HEK293T (cell line): ENCODE measurements at regions not wholly inside any gene's neighbourhood (a gene's known extent, or its start where the extent isn't known, plus 50 kb on each side); places are given as distances from the start of the nearest gene placed in this dataset.

Experiments used
- CTCF ChIA-PET: fragments of 350-600 bp; formaldehyde crosslinking; extraction: SDS; loops from one replicate; lab custom pipeline; 2021; ENCODE audit warnings: antibody characterized with exemption, inconsistent platforms; lab: Yijun Ruan, JAX
- POLR2A ChIA-PET: fragments of 350-600 bp; formaldehyde crosslinking; extraction: SDS; loops from one replicate; lab custom pipeline; 2020; ENCODE audit warnings: antibody characterized with exemption, inconsistent platforms; lab: Yijun Ruan, JAX
- DNase-seq: peaks from one replicate; pipeline ENCODE4 v3.0.0; 2012; ENCODE audit warnings: mixed read lengths; ENCODE audit errors: extremely low spot score
- ARNT ChIP-seq: fragments of 450-650 bp; IDR thresholded peaks from 2 replicates; pipeline ENCODE4 v1.6.1; 2017; ENCODE audit warnings: mild to moderate bottlenecking
- BHLHE40 ChIP-seq: fragments of 450-650 bp; IDR thresholded peaks from 2 replicates; pipeline ENCODE4 v1.6.1; 2016; ENCODE audit warnings: mild to moderate bottlenecking, moderate library complexity, borderline replicate concordance
- CTBP1 ChIP-seq: fragments of 450-650 bp; IDR thresholded peaks from 2 replicates; pipeline ENCODE4 v1.6.1; 2016; ENCODE audit warnings: borderline replicate concordance
- ELF4 ChIP-seq: fragments of 450-650 bp; IDR thresholded peaks from 2 replicates; pipeline ENCODE4 v1.6.1; 2017; ENCODE audit warnings: antibody characterized with exemption
- FOXA1 ChIP-seq: fragments of 450-650 bp; IDR thresholded peaks from 2 replicates; pipeline ENCODE4 v1.6.1; 2016; ENCODE audit warnings: mild to moderate bottlenecking
- FOXK2 ChIP-seq: fragments of 450-650 bp; IDR thresholded peaks from 2 replicates; pipeline ENCODE4 v1.6.1; 2016; ENCODE audit warnings: mild to moderate bottlenecking
- FOXM1 ChIP-seq: fragments of 450-650 bp; IDR thresholded peaks from 2 replicates; pipeline ENCODE4 v1.6.1; 2017; ENCODE audit warnings: mild to moderate bottlenecking, borderline replicate concordance
- HDGF ChIP-seq: fragments of 450-650 bp; IDR thresholded peaks from 2 replicates; pipeline ENCODE4 v1.6.1; 2017; ENCODE audit warnings: antibody characterized with exemption, borderline replicate concordance
- L3MBTL2 ChIP-seq: fragments of 450-650 bp; conservative IDR thresholded peaks from 2 replicates; pipeline ENCODE4 v1.6.1; 2016; ENCODE audit warnings: mild to moderate bottlenecking
- LEF1 ChIP-seq: fragments of 450-650 bp; IDR thresholded peaks from 2 replicates; pipeline ENCODE4 v1.6.1; 2017; ENCODE audit warnings: mild to moderate bottlenecking, borderline replicate concordance
- NFRKB ChIP-seq: fragments of 450-650 bp; IDR thresholded peaks from 2 replicates; pipeline ENCODE4 v1.6.1; 2016; ENCODE audit warnings: mild to moderate bottlenecking, moderate library complexity
- PKNOX1 ChIP-seq: fragments of 450-650 bp; IDR thresholded peaks from 2 replicates; pipeline ENCODE4 v1.6.1; 2016
- SP1 ChIP-seq: fragments of 450-650 bp; IDR thresholded peaks from 2 replicates; pipeline ENCODE4 v1.6.1; 2017
- SUZ12 ChIP-seq: fragments of 450-650 bp; IDR thresholded peaks from 2 replicates; pipeline ENCODE4 v1.6.1; 2016; ENCODE audit warnings: mild to moderate bottlenecking
- TARDBP ChIP-seq: fragments of 450-650 bp; IDR thresholded peaks from 2 replicates; pipeline ENCODE4 v1.6.1; 2016
- ZNF384 ChIP-seq: fragments of 450-650 bp; IDR thresholded peaks from 2 replicates; pipeline ENCODE4 v1.6.1; 2016

GRCh38 chr15:62506217-62506805 lies 341.2 kb upstream of the C2CD4B start:
- no peak for DNase-seq
- ChIA-PET CTCF (no interaction called here), POLR2A (no interaction called here)
- TF ChIP-seq TARDBP (no peak), LEF1 (no peak), NFRKB (no peak), SP1 (no peak), SUZ12 (no peak)

GRCh38 chr15:62509395-62509958 lies 344.4 kb upstream of the C2CD4B start:
- DNase-seq: no peak
- TF ChIP-seq ARNT: no peak
- TF ChIP-seq SP1: no peak
- no peak for TF ChIP-seq TARDBP
- no peak for TF ChIP-seq SUZ12
- TF ChIP-seq PKNOX1: no peak
- TF ChIP-seq ZNF384: no peak
- TF ChIP-seq HDGF: no peak
- TF ChIP-seq NFRKB: no peak
- TF ChIP-seq FOXM1: no peak
- no peak for TF ChIP-seq CTBP1
- no peak for TF ChIP-seq FOXA1
- TF ChIP-seq FOXK2: no peak
- no peak for TF ChIP-seq L3MBTL2
- CTCF ChIA-PET: interaction anchor here (0.7 kb wide), 1 partner anchor 9 kb away, joined by 3 read pairs; no protein-coding TSS in a partner anchor
- POLR2A ChIA-PET: no interaction called here

GRCh38 chr15:62510791-62511190 lies 345.7 kb upstream of the C2CD4B start:
- no peak for DNase-seq
- ChIA-PET CTCF (no interaction called here), POLR2A (no interaction called here)
- TF ChIP-seq NFRKB: no peak
- no peak for TF ChIP-seq ELF4
- no peak for TF ChIP-seq PKNOX1
- no peak for TF ChIP-seq CTBP1
- TF ChIP-seq TARDBP: no peak
- TF ChIP-seq ZNF384: no peak
- TF ChIP-seq SUZ12: no peak
- no peak for TF ChIP-seq HDGF
- no peak for TF ChIP-seq SP1
- TF ChIP-seq FOXM1: no peak
- TF ChIP-seq LEF1: no peak

- ChIA-PET POLR2A (no interaction called here), CTCF (no interaction called here)
- no peak for TF ChIP-seq NFRKB
- no peak for TF ChIP-seq SP1
- TF ChIP-seq CTBP1: no peak
- no peak for TF ChIP-seq ELF4
- no peak for TF ChIP-seq FOXA1
- DNase-seq: no peak
Measured at GRCh38 chr15:62512904-62513303, 347.8 kb upstream of the C2CD4B start.

- POLR2A ChIA-PET: no interaction called here
- no peak for TF ChIP-seq TARDBP
- no peak for TF ChIP-seq FOXA1
- no peak for TF ChIP-seq ZNF384
- no peak for TF ChIP-seq LEF1
- TF ChIP-seq SUZ12: no peak
- no peak for TF ChIP-seq PKNOX1
- no peak for TF ChIP-seq L3MBTL2
- no peak for TF ChIP-seq NFRKB
- no peak for TF ChIP-seq ARNT
- TF ChIP-seq CTBP1: no peak
- no peak for TF ChIP-seq HDGF
- no peak for TF ChIP-seq FOXM1
- CTCF ChIA-PET: no interaction called here
- DNase-seq: no peak
Measured at GRCh38 chr15:62513893-62514292, 348.8 kb upstream of the C2CD4B start.

- CTCF ChIA-PET: no interaction called here
- TF ChIP-seq HDGF (no peak), L3MBTL2 (no peak), FOXM1 (no peak), SP1 (no peak), TARDBP (no peak), LEF1 (no peak), NFRKB (no peak), ELF4 (no peak), PKNOX1 (no peak), FOXA1 (no peak), BHLHE40 (no peak), ARNT (no peak), SUZ12 (no peak), ZNF384 (no peak), FOXK2 (no peak), CTBP1 (no peak)
- POLR2A ChIA-PET: no interaction called here
- DNase-seq: no peak
Measured at GRCh38 chr15:62515696-62516395, 350.8 kb upstream of the C2CD4B start.
